GM13977 (cell line): ENCODE measurements at regions not wholly inside any gene's neighbourhood (a gene's known extent, or its start where the extent isn't known, plus 50 kb on each side); places are given as distances from the start of the nearest gene placed in this dataset.
"Not testable (repeated sequence)": the region's sequence is repeated elsewhere in the genome, so short reads cannot be mapped to it uniquely, and the experiment has no call there.

ENCODE experiments used
- DNase-seq: peaks from one replicate; pipeline ENCODE4 v3.0.0; 2012; ENCODE audit warnings: low spot score
- CTCF ChIP-seq: IDR thresholded peaks from 2 replicates; pipeline ENCODE4 v1.5.1; 2012; ENCODE audit warnings: mild to moderate bottlenecking, control low read depth; ENCODE audit not compliant: insufficient read depth; ENCODE audit errors: extremely low read depth, missing control alignments
- in situ Hi-C: fragments of 300-500 bp; cut with MboI; formaldehyde crosslinking; loops from one replicate; pipeline ENCODE4 v1.12.0; 2022; ENCODE audit warnings: low sequenced_read_pairs, low pct_unique_long_range_greater_than_20kb, mixed read lengths, inconsistent platforms; ENCODE audit not compliant: unreplicated experiment

- DNase-seq: no peak
- in situ Hi-C loops: no loop called here
- TF ChIP-seq CTCF: no peak
Measured at GRCh38 chr14:25350021-25350420, 300.1 kb upstream of the STXBP6 start.

GRCh38 chr14:25349269-25349668 lies 299.3 kb upstream of the STXBP6 start:
- no peak for TF ChIP-seq CTCF
- DNase-seq: no peak
- in situ Hi-C loops: no loop called here

- in situ Hi-C loops: no loop called here
- no peak for TF ChIP-seq CTCF
- no peak for DNase-seq
Measured at GRCh38 chr14:25340882-25341281, 290.9 kb upstream of the STXBP6 start.

GRCh38 chr14:25322784-25323183 lies 272.8 kb upstream of the STXBP6 start:
- no peak for DNase-seq
- in situ Hi-C loops: no loop called here

GRCh38 chr14:25316007-25316406 lies 266.1 kb upstream of the STXBP6 start:
- in situ Hi-C loops, DNase-seq: not testable (repeated sequence)

More at GRCh38 chr14:25322784-25323183, 272.8 kb upstream of the STXBP6 start:
- no peak for TF ChIP-seq CTCF

- in situ Hi-C loops: no loop called here
- no peak for TF ChIP-seq CTCF
- DNase-seq: no peak
Measured at GRCh38 chr14:25308244-25308643, 258.3 kb upstream of the STXBP6 start.

GRCh38 chr14:25303934-25304333 lies 254.0 kb upstream of the STXBP6 start:
- in situ Hi-C loops: no loop called here
- TF ChIP-seq CTCF: no peak
- no peak for DNase-seq
